ENCODE measurements at regions not wholly inside any gene's neighbourhood (a gene's known extent, or its start where the extent isn't known, plus 50 kb on each side); places are given as distances from the start of the nearest gene placed in this dataset.
"Not testable (repeated sequence)": the region's sequence is repeated elsewhere in the genome, so short reads cannot be mapped to it uniquely, and the experiment has no call there.

GRCh38 chr12:76292891-76293290, 55.3 kb downstream of the BBS10 start:
- H3K27me3 ChIP-seq (ENCODE audit: low read depth, low read length); H3K9me3 ChIP-seq (ENCODE audit: control insufficient read depth in 1 of 2, low read length in 2 of 2); H3K36me3 ChIP-seq (ENCODE audit: control insufficient read depth in 1 of 2, insufficient read depth in 2 of 2, low read length in 2 of 2); H3K4me1 ChIP-seq (ENCODE audit: control insufficient read depth in 1 of 2, insufficient read depth in 2 of 2, low read length in 2 of 2); H3K27ac ChIP-seq (ENCODE audit: low read length); H3K4me3 ChIP-seq (ENCODE audit: low read depth in 1 of 2, low read length in 2 of 2): not testable (repeated sequence)

GRCh38 chr12:76292305-76292704, 55.9 kb downstream of the BBS10 start:
- not testable (repeated sequence) for H3K36me3 ChIP-seq (ENCODE audit: control insufficient read depth in 1 of 2, insufficient read depth in 2 of 2, low read length in 2 of 2); H3K4me3 ChIP-seq (ENCODE audit: low read depth in 1 of 2, low read length in 2 of 2); H3K9me3 ChIP-seq (ENCODE audit: control insufficient read depth in 1 of 2, low read length in 2 of 2); H3K27me3 ChIP-seq (ENCODE audit: low read depth, low read length); H3K4me1 ChIP-seq (ENCODE audit: control insufficient read depth in 1 of 2, insufficient read depth in 2 of 2, low read length in 2 of 2); H3K27ac ChIP-seq (ENCODE audit: low read length)

GRCh38 chr12:76290963-76291859, 57.0 kb downstream of the BBS10 start:
- no peaks in the 10 kb centered on the region for H3K36me3 ChIP-seq (ENCODE audit: control insufficient read depth in 1 of 2, insufficient read depth in 2 of 2, low read length in 2 of 2)
- H3K9me3 ChIP-seq (ENCODE audit: control insufficient read depth in 1 of 2, low read length in 2 of 2), result no peaks in the 10 kb centered on the region
- no peaks in the 10 kb centered on the region for H3K4me1 ChIP-seq (ENCODE audit: control insufficient read depth in 1 of 2, insufficient read depth in 2 of 2, low read length in 2 of 2)
- no peak overlapping the region for H3K27ac ChIP-seq (ENCODE audit: low read length)
- no peaks in the 10 kb centered on the region for H3K27me3 ChIP-seq (ENCODE audit: low read depth, low read length)
- no peak overlapping the region for H3K4me3 ChIP-seq (ENCODE audit: low read depth in 1 of 2, low read length in 2 of 2)

GRCh38 chr12:76288218-76288617, 60.0 kb downstream of the BBS10 start:
- Histone ChIP-seq H3K27ac (ENCODE audit: low read length) (no peak overlapping the region), H3K27me3 (ENCODE audit: low read depth, low read length) (no peaks in the 10 kb centered on the region), H3K36me3 (ENCODE audit: control insufficient read depth in 1 of 2, insufficient read depth in 2 of 2, low read length in 2 of 2) (no peaks in the 10 kb centered on the region), H3K9me3 (ENCODE audit: control insufficient read depth in 1 of 2, low read length in 2 of 2) (no peaks in the 10 kb centered on the region), H3K4me3 (ENCODE audit: low read depth in 1 of 2, low read length in 2 of 2) (no peak overlapping the region), H3K4me1 (ENCODE audit: control insufficient read depth in 1 of 2, insufficient read depth in 2 of 2, low read length in 2 of 2) (no peaks in the 10 kb centered on the region)

GRCh38 chr12:76284816-76285750, 63.1 kb downstream of the BBS10 start:
- Histone ChIP-seq H3K27me3 (ENCODE audit: low read depth, low read length) (no peaks in the 10 kb centered on the region), H3K4me1 (ENCODE audit: control insufficient read depth in 1 of 2, insufficient read depth in 2 of 2, low read length in 2 of 2) (no peaks in the 10 kb centered on the region), H3K27ac (ENCODE audit: low read length) (no peak overlapping the region), H3K4me3 (ENCODE audit: low read depth in 1 of 2, low read length in 2 of 2) (no peak overlapping the region), H3K36me3 (ENCODE audit: control insufficient read depth in 1 of 2, insufficient read depth in 2 of 2, low read length in 2 of 2) (no peaks in the 10 kb centered on the region), H3K9me3 (ENCODE audit: control insufficient read depth in 1 of 2, low read length in 2 of 2) (no peaks in the 10 kb centered on the region)

- no peaks in the 10 kb centered on the region for H3K9me3 ChIP-seq (ENCODE audit: control insufficient read depth in 1 of 2, low read length in 2 of 2)
- H3K4me3 ChIP-seq (ENCODE audit: low read depth in 1 of 2, low read length in 2 of 2), result no peak overlapping the region
- H3K27ac ChIP-seq (ENCODE audit: low read length), result no peak overlapping the region
- no peaks in the 10 kb centered on the region for H3K4me1 ChIP-seq (ENCODE audit: control insufficient read depth in 1 of 2, insufficient read depth in 2 of 2, low read length in 2 of 2)
- H3K36me3 ChIP-seq (ENCODE audit: control insufficient read depth in 1 of 2, insufficient read depth in 2 of 2, low read length in 2 of 2), result no peaks in the 10 kb centered on the region
- no peaks in the 10 kb centered on the region for H3K27me3 ChIP-seq (ENCODE audit: low read depth, low read length)
Measured at GRCh38 chr12:76282744-76283143, 65.5 kb downstream of the BBS10 start.

- no peak overlapping the region for H3K27ac ChIP-seq (ENCODE audit: low read length)
- H3K27me3 ChIP-seq (ENCODE audit: low read depth, low read length), result no peaks in the 10 kb centered on the region
- no peaks in the 10 kb centered on the region for H3K9me3 ChIP-seq (ENCODE audit: control insufficient read depth in 1 of 2, low read length in 2 of 2)
- no peaks in the 10 kb centered on the region for H3K36me3 ChIP-seq (ENCODE audit: control insufficient read depth in 1 of 2, insufficient read depth in 2 of 2, low read length in 2 of 2)
- H3K4me1 ChIP-seq (ENCODE audit: control insufficient read depth in 1 of 2, insufficient read depth in 2 of 2, low read length in 2 of 2), result no peaks in the 10 kb centered on the region
- H3K4me3 ChIP-seq (ENCODE audit: low read depth in 1 of 2, low read length in 2 of 2), result no peak overlapping the region
Measured at GRCh38 chr12:76277480-76277879, 70.7 kb downstream of the BBS10 start.

GRCh38 chr12:76276499-76277151, 71.6 kb downstream of the BBS10 start:
- no peaks in the 10 kb centered on the region for H3K36me3 ChIP-seq (ENCODE audit: control insufficient read depth in 1 of 2, insufficient read depth in 2 of 2, low read length in 2 of 2)
- no peaks in the 10 kb centered on the region for H3K4me1 ChIP-seq (ENCODE audit: control insufficient read depth in 1 of 2, insufficient read depth in 2 of 2, low read length in 2 of 2)
- no peaks in the 10 kb centered on the region for H3K9me3 ChIP-seq (ENCODE audit: control insufficient read depth in 1 of 2, low read length in 2 of 2)
- H3K27me3 ChIP-seq (ENCODE audit: low read depth, low read length), result no peaks in the 10 kb centered on the region
- H3K4me3 ChIP-seq (ENCODE audit: low read depth in 1 of 2, low read length in 2 of 2), result no peak overlapping the region
- no peak overlapping the region for H3K27ac ChIP-seq (ENCODE audit: low read length)

- H3K27ac ChIP-seq (ENCODE audit: low read length), result no peak overlapping the region
- H3K4me1 ChIP-seq (ENCODE audit: control insufficient read depth in 1 of 2, insufficient read depth in 2 of 2, low read length in 2 of 2), result no peaks in the 10 kb centered on the region
- H3K36me3 ChIP-seq (ENCODE audit: control insufficient read depth in 1 of 2, insufficient read depth in 2 of 2, low read length in 2 of 2), result no peaks in the 10 kb centered on the region
Measured at GRCh38 chr12:76275511-76276093, 72.6 kb downstream of the BBS10 start.

GRCh38 chr12:76274420-76275083, 73.7 kb downstream of the BBS10 start:
- no peaks in the 10 kb centered on the region for H3K4me1 ChIP-seq (ENCODE audit: control insufficient read depth in 1 of 2, insufficient read depth in 2 of 2, low read length in 2 of 2)
- no peaks in the 10 kb centered on the region for H3K27me3 ChIP-seq (ENCODE audit: low read depth, low read length)
- H3K36me3 ChIP-seq (ENCODE audit: control insufficient read depth in 1 of 2, insufficient read depth in 2 of 2, low read length in 2 of 2), result no peaks in the 10 kb centered on the region
- no peaks in the 10 kb centered on the region for H3K9me3 ChIP-seq (ENCODE audit: control insufficient read depth in 1 of 2, low read length in 2 of 2)
- H3K27ac ChIP-seq (ENCODE audit: low read length), result no peak overlapping the region
- no peak overlapping the region for H3K4me3 ChIP-seq (ENCODE audit: low read depth in 1 of 2, low read length in 2 of 2)

More at GRCh38 chr12:76275511-76276093, 72.6 kb downstream of the BBS10 start:
- H3K4me3 ChIP-seq (ENCODE audit: low read depth in 1 of 2, low read length in 2 of 2), result no peak overlapping the region
- H3K27me3 ChIP-seq (ENCODE audit: low read depth, low read length), result no peaks in the 10 kb centered on the region
- no peaks in the 10 kb centered on the region for H3K9me3 ChIP-seq (ENCODE audit: control insufficient read depth in 1 of 2, low read length in 2 of 2)
